ENCODE measurements at regions not wholly inside any gene's neighbourhood (a gene's known extent, or its start where the extent isn't known, plus 50 kb on each side); places are given as distances from the start of the nearest gene placed in this dataset.

- no peak for DNase-seq (ENCODE audit: low read depth in 1 of 2, low spot score in 1 of 2)
- H3K27me3 ChIP-seq (ENCODE audit: insufficient read depth, poor library complexity, severe bottlenecking): peaks cover 4% of the 10 kb centered on the region
- H3K4me3 ChIP-seq (replicated peaks; ENCODE audit: insufficient read depth, low read length): no peak overlapping the region
- no peak overlapping the region for H3K27ac ChIP-seq (replicated peaks)
- TF ChIP-seq SPI1 (IDR thresholded peaks at IDR 0.05; ENCODE audit: borderline replicate concordance, low read depth) (no peak), CTCF (IDR thresholded peaks at IDR 0.05; ENCODE audit: insufficient read depth, low read length) (no peak), POLR2AphosphoS5 (IDR thresholded peaks at IDR 0.05; ENCODE audit: low read depth) (no peak), REST (IDR thresholded peaks at IDR 0.05; ENCODE audit: insufficient replicate concordance, low read depth) (no peak), GABPA (IDR thresholded peaks at IDR 0.05; ENCODE audit: low read depth) (no peak)
Measured at GRCh38 chr7:386385-386784, 96.4 kb downstream of the FOXL3 start.

- H3K27ac ChIP-seq (replicated peaks): no peak overlapping the region
- H3K4me3 ChIP-seq (replicated peaks; ENCODE audit: insufficient read depth, low read length): no peak overlapping the region
- no peak for TF ChIP-seq SPI1 (IDR thresholded peaks at IDR 0.05; ENCODE audit: borderline replicate concordance, low read depth)
- TF ChIP-seq GABPA (IDR thresholded peaks at IDR 0.05; ENCODE audit: low read depth): no peak
- no peak for TF ChIP-seq REST (IDR thresholded peaks at IDR 0.05; ENCODE audit: insufficient replicate concordance, low read depth)
- no peak for TF ChIP-seq CTCF (IDR thresholded peaks at IDR 0.05; ENCODE audit: insufficient read depth, low read length)
- no peak for TF ChIP-seq POLR2AphosphoS5 (IDR thresholded peaks at IDR 0.05; ENCODE audit: low read depth)
- DNase-seq (ENCODE audit: low read depth in 1 of 2, low spot score in 1 of 2): no peak
- peaks cover 2% of the 10 kb centered on the region for H3K27me3 ChIP-seq (ENCODE audit: insufficient read depth, poor library complexity, severe bottlenecking)
Measured at GRCh38 chr7:387132-388022, 97.4 kb downstream of the FOXL3 start.

GRCh38 chr7:388023-388960 lies 98.3 kb downstream of the FOXL3 start:
- TF ChIP-seq GABPA (IDR thresholded peaks at IDR 0.05; ENCODE audit: low read depth) (no peak), POLR2AphosphoS5 (IDR thresholded peaks at IDR 0.05; ENCODE audit: low read depth) (no peak), CTCF (IDR thresholded peaks at IDR 0.05; ENCODE audit: insufficient read depth, low read length) (no peak), REST (IDR thresholded peaks at IDR 0.05; ENCODE audit: insufficient replicate concordance, low read depth) (no peak)
- DNase-seq (ENCODE audit: low read depth in 1 of 2, low spot score in 1 of 2): no peak

More at GRCh38 chr7:388023-388960, 98.3 kb downstream of the FOXL3 start:
- no peak overlapping the region for H3K4me3 ChIP-seq (replicated peaks; ENCODE audit: insufficient read depth, low read length)
- H3K27ac ChIP-seq (replicated peaks): no peak overlapping the region
- H3K27me3 ChIP-seq (ENCODE audit: insufficient read depth, poor library complexity, severe bottlenecking): peaks cover under 1% of the 10 kb centered on the region

Data from HL-60 (cell line).